ENCODE measurements at regions not wholly inside any gene's neighbourhood (a gene's known extent, or its start where the extent isn't known, plus 50 kb on each side); places are given as distances from the start of the nearest gene placed in this dataset.

DNA sequence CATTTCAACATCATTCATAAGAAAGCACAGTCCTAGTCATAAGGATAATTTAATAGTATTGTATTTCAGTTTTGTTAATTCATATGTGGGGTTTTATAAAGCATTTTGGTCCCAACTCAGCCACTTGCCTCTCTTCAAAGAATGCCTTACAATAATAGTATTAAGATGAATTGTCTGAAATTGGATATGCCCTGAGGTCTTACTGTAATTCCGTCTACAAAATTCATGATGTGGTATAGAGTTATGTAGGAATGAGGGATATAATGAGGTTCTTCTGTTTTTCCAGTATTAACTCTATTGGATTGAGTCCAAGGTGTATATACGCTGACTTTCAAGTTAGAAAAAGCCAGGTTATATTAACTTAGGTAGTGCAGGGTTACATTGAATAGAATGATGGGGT is 177.0 kb downstream of the GOLIM4 start:
- no peak for TF ChIP-seq CTCF (IDR thresholded peaks at IDR 0.05; ENCODE audit: insufficient read depth, low read length, missing control alignments)
- no peak overlapping the region for H3K4me3 ChIP-seq (ENCODE audit: low read depth, low read length)
- CTCF ChIA-PET = interaction anchor here (0.6 to 1.4 kb wide), 2 partner anchors 8 to 10 kb away, joined by 3 to 4 read pairs; no protein-coding TSS in a partner anchor
- DNase-seq (ENCODE audit: low read depth, low spot score) = no peak
- POLR2A ChIA-PET = no interaction called here

GRCh38 chr3:167918008-167918596 is 177.6 kb downstream of the GOLIM4 start:
- DNase-seq (ENCODE audit: low read depth, low spot score) = no peak
- TF ChIP-seq CTCF (IDR thresholded peaks at IDR 0.05; ENCODE audit: insufficient read depth, low read length, missing control alignments) = no peak
- ChIA-PET POLR2A (no interaction called here), CTCF (interaction anchor here (1.4 kb wide), 1 partner anchor 11 kb away, joined by 4 read pairs; no protein-coding TSS in a partner anchor)
- H3K4me3 ChIP-seq (ENCODE audit: low read depth, low read length) = no peak overlapping the region

- POLR2A ChIA-PET = no interaction called here
- H3K4me3 ChIP-seq (ENCODE audit: low read depth, low read length) = no peak overlapping the region
- CTCF ChIA-PET = interaction anchor here (0.6 to 1.5 kb wide), 4 partner anchors 9 to 127 kb away, joined by 3 to 5 read pairs (median 4); no protein-coding TSS in a partner anchor
- TF ChIP-seq CTCF (IDR thresholded peaks at IDR 0.05; ENCODE audit: insufficient read depth, low read length, missing control alignments) = no peak
- DNase-seq (ENCODE audit: low read depth, low spot score) = no peak
Observed at GRCh38 chr3:167913219-167913835, 177.8 kb downstream of the SERPINI1 start.

- H3K4me3 ChIP-seq (ENCODE audit: low read depth, low read length) = no peak overlapping the region
- CTCF ChIA-PET = no interaction called here
- DNase-seq (ENCODE audit: low read depth, low spot score) = no peak
- POLR2A ChIA-PET = no interaction called here
- no peak for TF ChIP-seq CTCF (IDR thresholded peaks at IDR 0.05; ENCODE audit: insufficient read depth, low read length, missing control alignments)
Observed at GRCh38 chr3:167909952-167910351, 174.4 kb downstream of the SERPINI1 start.

- DNase-seq (ENCODE audit: low read depth, low spot score) = no peak
- ChIA-PET CTCF (interaction anchor here (1.1 kb wide), 1 partner anchor 28 kb away, joined by 4 read pairs; no protein-coding TSS in a partner anchor), POLR2A (no interaction called here)
- no peak for TF ChIP-seq CTCF (IDR thresholded peaks at IDR 0.05; ENCODE audit: insufficient read depth, low read length, missing control alignments)
- no peak overlapping the region for H3K4me3 ChIP-seq (ENCODE audit: low read depth, low read length)
Observed at GRCh38 chr3:167909504-167909896, 174.0 kb downstream of the SERPINI1 start.

GRCh38 chr3:167908746-167909503 is 173.4 kb downstream of the SERPINI1 start:
- TF ChIP-seq CTCF (IDR thresholded peaks at IDR 0.05; ENCODE audit: insufficient read depth, low read length, missing control alignments) = no peak
- ChIA-PET POLR2A (no interaction called here), CTCF (interaction anchor here (1.1 kb wide), 1 partner anchor 28 kb away, joined by 4 read pairs; no protein-coding TSS in a partner anchor)
- no peak overlapping the region for H3K4me3 ChIP-seq (ENCODE audit: low read depth, low read length)
- no peak for DNase-seq (ENCODE audit: low read depth, low spot score)

Data from AG04449 (cell line).